OCI-LY3 (cell line): ENCODE measurements at regions not wholly inside any gene's neighbourhood (a gene's known extent, or its start where the extent isn't known, plus 50 kb on each side); places are given as distances from the start of the nearest gene placed in this dataset.

Source experiments
- EZH2phosphoT487 ChIP-seq: fragments of 200-600 bp; shearing (Covaris generic); IDR thresholded peaks from 2 replicates; pipeline ENCODE4 v1.6.1; 2018; ENCODE audit warnings: antibody characterized with exemption, mixed run types, low read depth
- TF ChIP-seq, protein P1 (sequence below): fragments of 200-600, 300-600 bp; sonication (generic); IDR thresholded peaks from 2 replicates; pipeline ENCODE4 v1.5.1; 2014; ENCODE audit warnings: antibody characterized with exemption, low read length, low read depth

DNA sequence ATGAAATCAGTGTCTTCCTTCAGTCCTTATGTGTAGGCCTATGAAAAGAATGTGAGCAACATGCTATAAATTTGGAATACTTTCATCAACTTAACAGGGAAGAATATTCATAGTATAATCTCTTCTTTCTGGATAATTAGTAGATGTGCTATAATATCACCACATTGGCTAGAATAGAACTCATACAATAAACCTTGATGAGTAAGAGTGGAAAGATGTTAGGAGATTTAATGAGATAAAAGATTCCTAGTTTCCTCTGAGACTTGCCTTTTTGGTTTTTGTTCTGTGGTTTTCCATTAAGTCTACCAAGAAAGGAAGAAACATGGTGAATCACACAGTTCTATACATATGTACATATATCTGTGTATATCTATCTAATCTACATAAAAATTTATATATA, 301.8 kb upstream of the PRR16 start:
- TF ChIP-seq, protein P1, sequence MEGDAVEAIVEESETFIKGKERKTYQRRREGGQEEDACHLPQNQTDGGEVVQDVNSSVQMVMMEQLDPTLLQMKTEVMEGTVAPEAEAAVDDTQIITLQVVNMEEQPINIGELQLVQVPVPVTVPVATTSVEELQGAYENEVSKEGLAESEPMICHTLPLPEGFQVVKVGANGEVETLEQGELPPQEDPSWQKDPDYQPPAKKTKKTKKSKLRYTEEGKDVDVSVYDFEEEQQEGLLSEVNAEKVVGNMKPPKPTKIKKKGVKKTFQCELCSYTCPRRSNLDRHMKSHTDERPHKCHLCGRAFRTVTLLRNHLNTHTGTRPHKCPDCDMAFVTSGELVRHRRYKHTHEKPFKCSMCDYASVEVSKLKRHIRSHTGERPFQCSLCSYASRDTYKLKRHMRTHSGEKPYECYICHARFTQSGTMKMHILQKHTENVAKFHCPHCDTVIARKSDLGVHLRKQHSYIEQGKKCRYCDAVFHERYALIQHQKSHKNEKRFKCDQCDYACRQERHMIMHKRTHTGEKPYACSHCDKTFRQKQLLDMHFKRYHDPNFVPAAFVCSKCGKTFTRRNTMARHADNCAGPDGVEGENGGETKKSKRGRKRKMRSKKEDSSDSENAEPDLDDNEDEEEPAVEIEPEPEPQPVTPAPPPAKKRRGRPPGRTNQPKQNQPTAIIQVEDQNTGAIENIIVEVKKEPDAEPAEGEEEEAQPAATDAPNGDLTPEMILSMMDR = no peak
- TF ChIP-seq EZH2phosphoT487 = no peak
